GM23248 (cell line): ENCODE measurements at regions not wholly inside any gene's neighbourhood (a gene's known extent, or its start where the extent isn't known, plus 50 kb on each side); places are given as distances from the start of the nearest gene placed in this dataset.

Source experiments
- EZH2 ChIP-seq: fragments of 200-600 bp; sonication (generic); IDR thresholded peaks from 2 replicates; pipeline ENCODE4 v1.6.1; 2018; ENCODE audit warnings: antibody characterized with exemption, mild to moderate bottlenecking; ENCODE audit not compliant: insufficient read depth, poor library complexity, severe bottlenecking
- EZH2phosphoT487 ChIP-seq: fragments of 200-600 bp; sonication (generic); IDR thresholded peaks from 2 replicates; pipeline ENCODE4 v1.6.1; 2018; ENCODE audit warnings: antibody characterized with exemption, moderate library complexity, mild to moderate bottlenecking, low read depth; ENCODE audit not compliant: insufficient read depth

DNA sequence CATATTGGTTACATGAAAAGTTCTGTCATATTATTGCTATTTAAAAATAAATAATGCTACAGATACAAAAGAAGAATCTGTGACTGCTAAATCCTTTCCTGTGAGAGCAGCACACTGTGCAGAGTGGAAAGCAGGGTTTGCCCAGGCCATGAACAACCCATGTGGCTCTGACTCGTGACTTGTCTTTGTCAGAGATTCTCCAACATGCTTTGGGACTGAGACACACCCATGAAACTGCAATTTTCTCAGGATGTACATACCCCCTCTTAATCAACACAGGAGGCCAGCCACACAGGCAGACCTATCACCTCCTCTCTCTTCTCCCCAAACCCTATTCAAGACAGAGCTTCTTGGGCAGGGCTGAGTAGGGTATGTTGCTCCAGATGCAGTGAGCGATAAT is 96.8 kb upstream of the NTF3 start:
- TF ChIP-seq EZH2phosphoT487 (no peak), EZH2 (no peak)
